OCI-LY1 (cell line): ENCODE measurements at regions not wholly inside any gene's neighbourhood (a gene's known extent, or its start where the extent isn't known, plus 50 kb on each side); places are given as distances from the start of the nearest gene placed in this dataset.

Experiments used
- EZH2 ChIP-seq: fragments of 200-600 bp; sonication (generic), shearing (Covaris generic); IDR thresholded peaks from 2 replicates; pipeline ENCODE4 v1.8.0; 2017; ENCODE audit warnings: borderline replicate concordance, mixed run types, mild to moderate bottlenecking, antibody characterized with exemption, low read length, moderate library complexity, mixed read lengths
- TF ChIP-seq, protein P1 (sequence below): fragments of 200-600 bp; sonication (generic), shearing (Covaris generic); IDR thresholded peaks from 2 replicates; pipeline ENCODE4 v1.5.1; 2017; ENCODE audit warnings: mild to moderate bottlenecking, antibody characterized with exemption, low read length, moderate library complexity, mixed read lengths

DNA sequence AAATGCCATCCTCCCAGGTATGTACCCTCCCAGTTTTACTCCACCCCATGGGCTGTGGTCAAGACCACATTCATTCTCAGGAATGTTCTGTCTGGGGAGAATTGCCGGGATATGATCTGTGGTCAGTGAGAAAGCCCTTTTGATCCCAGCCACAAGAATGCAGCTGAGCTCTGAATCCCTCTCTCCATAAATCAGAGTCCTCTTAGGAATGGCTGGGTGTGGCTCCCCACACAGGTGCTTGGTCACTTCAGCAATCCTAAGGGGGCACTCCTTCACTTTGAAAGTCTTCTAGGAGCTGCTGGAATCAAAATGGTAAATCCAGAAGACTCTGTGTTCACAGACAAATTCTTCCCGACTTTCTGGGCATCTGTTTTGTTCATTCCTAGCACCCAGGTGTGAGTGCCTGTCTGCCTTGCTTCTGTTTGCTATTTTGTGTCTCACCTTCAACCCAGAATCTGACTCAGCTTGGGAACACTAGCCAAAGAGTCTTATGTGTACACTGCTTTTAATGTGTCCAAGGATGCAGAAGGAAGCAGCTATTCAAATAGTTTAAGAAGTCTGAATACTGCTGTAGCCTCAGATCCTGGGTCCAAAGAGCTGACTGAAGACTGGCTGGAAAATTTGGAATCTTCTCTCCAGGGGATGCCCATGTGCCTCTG, 144.6 kb upstream of the CDKN3 start:
- TF ChIP-seq, protein P1, sequence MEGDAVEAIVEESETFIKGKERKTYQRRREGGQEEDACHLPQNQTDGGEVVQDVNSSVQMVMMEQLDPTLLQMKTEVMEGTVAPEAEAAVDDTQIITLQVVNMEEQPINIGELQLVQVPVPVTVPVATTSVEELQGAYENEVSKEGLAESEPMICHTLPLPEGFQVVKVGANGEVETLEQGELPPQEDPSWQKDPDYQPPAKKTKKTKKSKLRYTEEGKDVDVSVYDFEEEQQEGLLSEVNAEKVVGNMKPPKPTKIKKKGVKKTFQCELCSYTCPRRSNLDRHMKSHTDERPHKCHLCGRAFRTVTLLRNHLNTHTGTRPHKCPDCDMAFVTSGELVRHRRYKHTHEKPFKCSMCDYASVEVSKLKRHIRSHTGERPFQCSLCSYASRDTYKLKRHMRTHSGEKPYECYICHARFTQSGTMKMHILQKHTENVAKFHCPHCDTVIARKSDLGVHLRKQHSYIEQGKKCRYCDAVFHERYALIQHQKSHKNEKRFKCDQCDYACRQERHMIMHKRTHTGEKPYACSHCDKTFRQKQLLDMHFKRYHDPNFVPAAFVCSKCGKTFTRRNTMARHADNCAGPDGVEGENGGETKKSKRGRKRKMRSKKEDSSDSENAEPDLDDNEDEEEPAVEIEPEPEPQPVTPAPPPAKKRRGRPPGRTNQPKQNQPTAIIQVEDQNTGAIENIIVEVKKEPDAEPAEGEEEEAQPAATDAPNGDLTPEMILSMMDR: no peak
- no peak for TF ChIP-seq EZH2
